Endodermal cell (in vitro differentiated cells): ENCODE measurements at regions not wholly inside any gene's neighbourhood (a gene's known extent, or its start where the extent isn't known, plus 50 kb on each side); places are given as distances from the start of the nearest gene placed in this dataset.

ENCODE experiments used
- DNase-seq: peaks from one replicate; pipeline ENCODE4 v3.0.0-alpha.2; 2017
- H3K27ac ChIP-seq: 2 replicates; pipeline ENCODE4 v1.5.1; 2013; ENCODE audit warnings: mild to moderate bottlenecking, low read depth, low read length, moderate library complexity
- H3K27me3 ChIP-seq: 2 replicates; pipeline ENCODE4 v1.6.1; 2013; ENCODE audit warnings: mild to moderate bottlenecking, low read length, moderate library complexity; ENCODE audit not compliant: insufficient read depth, control insufficient read depth, poor library complexity, severe bottlenecking
- H3K36me3 ChIP-seq: 2 replicates; pipeline ENCODE4 v1.7.0; 2013; ENCODE audit warnings: mild to moderate bottlenecking, low read length, moderate library complexity; ENCODE audit not compliant: control insufficient read depth, insufficient read depth
- H3K4me1 ChIP-seq: one replicate; pipeline ENCODE4 v1.7.0; 2013; ENCODE audit warnings: low read length; ENCODE audit not compliant: control insufficient read depth, insufficient read depth
- H3K4me3 ChIP-seq: 2 replicates; pipeline ENCODE4 v1.5.1; 2013; ENCODE audit warnings: mild to moderate bottlenecking, low read length, moderate library complexity
- H3K9ac ChIP-seq: 2 replicates; pipeline ENCODE4 v1.6.1; 2013; ENCODE audit warnings: mild to moderate bottlenecking, low read length, moderate library complexity; ENCODE audit not compliant: poor library complexity, severe bottlenecking; ENCODE audit errors: extremely low read depth
- H3K9me3 ChIP-seq: 2 replicates; pipeline ENCODE4 v1.6.1; 2013; ENCODE audit warnings: mild to moderate bottlenecking, low read length, moderate library complexity; ENCODE audit not compliant: control insufficient read depth
- H3K27ac Mint-ChIP-seq: 2 replicates; pipeline ENCODE4 v1.8.0; 2020; ENCODE audit warnings: mixed read lengths
- H3K27me3 Mint-ChIP-seq: 2 replicates; pipeline ENCODE4 v1.8.0; 2021; ENCODE audit warnings: mild to moderate bottlenecking, mixed read lengths; ENCODE audit not compliant: insufficient read depth
- H3K36me3 Mint-ChIP-seq: 2 replicates; pipeline ENCODE4 v1.8.0; 2020; ENCODE audit warnings: low read depth, mixed read lengths
- H3K4me1 Mint-ChIP-seq: 2 replicates; pipeline ENCODE4 v1.8.0; 2020; ENCODE audit warnings: mixed read lengths
- H3K4me3 Mint-ChIP-seq: 2 replicates; pipeline ENCODE4 v1.8.0; 2020; ENCODE audit warnings: mild to moderate bottlenecking, moderate library complexity, mixed read lengths
- H3K9me3 Mint-ChIP-seq: 2 replicates; pipeline ENCODE4 v1.8.0; 2020; ENCODE audit warnings: mild to moderate bottlenecking, mixed read lengths
- CTCF ChIP-seq: fragments of 200-600 bp; sonication (generic); conservative IDR thresholded peaks from 2 replicates; pipeline ENCODE4 v1.5.0; 2021; ENCODE audit warnings: antibody characterized with exemption, mild to moderate bottlenecking
- WGBS, 2 experiments: methylation state at CpG; one replicate each; pipeline versions ENCODE4 v1.1.5 to v1.1.7; 2013; ENCODE audit warnings: missing lambda C conversion rate in 2 of 2, mixed read lengths in 1 of 2; ENCODE audit not compliant: insufficient coverage in 1 of 2, insufficient read length in 1 of 2; 5-methylcytosine and 5-hydroxymethylcytosine counted together

GRCh38 chr10:2628705-2629104, 438.6 kb upstream of the PFKP start:
- DNase-seq = no peak
- peaks cover 7% of the 10 kb centered on the region for H3K4me1 Mint-ChIP-seq
- no peaks in the 10 kb centered on the region for H3K27me3 Mint-ChIP-seq
- no peak overlapping the region for H3K27ac Mint-ChIP-seq
- H3K9me3 ChIP-seq = no peaks in the 10 kb centered on the region
- H3K4me1 ChIP-seq = no peaks in the 10 kb centered on the region
- H3K4me3 ChIP-seq = no peak overlapping the region
- H3K36me3 ChIP-seq = no peaks in the 10 kb centered on the region
- H3K9me3 Mint-ChIP-seq = no peaks in the 10 kb centered on the region
- peaks cover 4% of the 10 kb centered on the region for H3K27me3 ChIP-seq
- 93 to 94% methylated on average over 5 to 6 of the region's 6 CpGs for WGBS, 2 experiments
- H3K4me3 Mint-ChIP-seq = no peak overlapping the region
- no peak overlapping the region for H3K9ac ChIP-seq
- TF ChIP-seq CTCF = no peak
- H3K27ac ChIP-seq = no peak overlapping the region
- H3K36me3 Mint-ChIP-seq = no peaks in the 10 kb centered on the region

GRCh38 chr10:2627969-2628368, 439.4 kb upstream of the PFKP start:
- no peak overlapping the region for H3K4me3 Mint-ChIP-seq
- no peak overlapping the region for H3K9ac ChIP-seq
- H3K27ac ChIP-seq = no peak overlapping the region
- WGBS, 2 experiments = 80 to 92% methylated on average over 1 of the region's 1 CpG
- no peaks in the 10 kb centered on the region for H3K4me1 ChIP-seq
- no peaks in the 10 kb centered on the region for H3K9me3 ChIP-seq
- no peaks in the 10 kb centered on the region for H3K36me3 Mint-ChIP-seq
- DNase-seq = no peak
- H3K4me1 Mint-ChIP-seq = peaks cover 4% of the 10 kb centered on the region
- no peak overlapping the region for H3K4me3 ChIP-seq
- no peak overlapping the region for H3K27ac Mint-ChIP-seq
- TF ChIP-seq CTCF = no peak
- no peaks in the 10 kb centered on the region for H3K9me3 Mint-ChIP-seq
- no peaks in the 10 kb centered on the region for H3K27me3 Mint-ChIP-seq
- H3K36me3 ChIP-seq = no peaks in the 10 kb centered on the region
- H3K27me3 ChIP-seq = peaks cover 4% of the 10 kb centered on the region

GRCh38 chr10:2625094-2625493, 442.3 kb upstream of the PFKP start:
- Mint-ChIP-seq H3K4me3 (no peak overlapping the region), H3K9me3 (no peaks in the 10 kb centered on the region), H3K36me3 (no peaks in the 10 kb centered on the region), H3K27ac (no peak overlapping the region), H3K27me3 (no peaks in the 10 kb centered on the region), H3K4me1 (peaks cover 10% of the 10 kb centered on the region)
- no peak for TF ChIP-seq CTCF
- H3K27me3 ChIP-seq = no peaks in the 10 kb centered on the region
- H3K27ac ChIP-seq = no peak overlapping the region
- 89 to 96% methylated on average over 10 of the region's 10 CpGs for WGBS, 2 experiments
- no peak overlapping the region for H3K9ac ChIP-seq
- DNase-seq = no peak
- no peaks in the 10 kb centered on the region for H3K36me3 ChIP-seq
- no peaks in the 10 kb centered on the region for H3K9me3 ChIP-seq
- no peak overlapping the region for H3K4me3 ChIP-seq
- H3K4me1 ChIP-seq = no peaks in the 10 kb centered on the region
